ENCODE measurements at regions not wholly inside any gene's neighbourhood (a gene's known extent, or its start where the extent isn't known, plus 50 kb on each side); places are given as distances from the start of the nearest gene placed in this dataset.

GRCh38 chr20:29119141-29119540 is 2138.3 kb upstream of the DEFB115 start:
- TF ChIP-seq, protein P1, sequence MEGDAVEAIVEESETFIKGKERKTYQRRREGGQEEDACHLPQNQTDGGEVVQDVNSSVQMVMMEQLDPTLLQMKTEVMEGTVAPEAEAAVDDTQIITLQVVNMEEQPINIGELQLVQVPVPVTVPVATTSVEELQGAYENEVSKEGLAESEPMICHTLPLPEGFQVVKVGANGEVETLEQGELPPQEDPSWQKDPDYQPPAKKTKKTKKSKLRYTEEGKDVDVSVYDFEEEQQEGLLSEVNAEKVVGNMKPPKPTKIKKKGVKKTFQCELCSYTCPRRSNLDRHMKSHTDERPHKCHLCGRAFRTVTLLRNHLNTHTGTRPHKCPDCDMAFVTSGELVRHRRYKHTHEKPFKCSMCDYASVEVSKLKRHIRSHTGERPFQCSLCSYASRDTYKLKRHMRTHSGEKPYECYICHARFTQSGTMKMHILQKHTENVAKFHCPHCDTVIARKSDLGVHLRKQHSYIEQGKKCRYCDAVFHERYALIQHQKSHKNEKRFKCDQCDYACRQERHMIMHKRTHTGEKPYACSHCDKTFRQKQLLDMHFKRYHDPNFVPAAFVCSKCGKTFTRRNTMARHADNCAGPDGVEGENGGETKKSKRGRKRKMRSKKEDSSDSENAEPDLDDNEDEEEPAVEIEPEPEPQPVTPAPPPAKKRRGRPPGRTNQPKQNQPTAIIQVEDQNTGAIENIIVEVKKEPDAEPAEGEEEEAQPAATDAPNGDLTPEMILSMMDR (IDR thresholded peaks at IDR 0.05) = no peak
- TF ChIP-seq POLR2A (IDR thresholded peaks at IDR 0.05) = no peak

Measured in esophagus squamous epithelium (tissue), 4 donors.